Chondrocyte (in vitro differentiated cells): ENCODE measurements at regions not wholly inside any gene's neighbourhood (a gene's known extent, or its start where the extent isn't known, plus 50 kb on each side); places are given as distances from the start of the nearest gene placed in this dataset.

ENCODE experiments used
- DNase-seq: peaks from one replicate; pipeline ENCODE4 v3.0.0; 2021; ENCODE audit warnings: mixed read lengths, low spot score
- H3K27ac Mint-ChIP-seq: one replicate; pipeline ENCODE4 v1.8.0; 2021; ENCODE audit warnings: mild to moderate bottlenecking, moderate library complexity, mixed read lengths; ENCODE audit not compliant: unreplicated experiment
- H3K27me3 Mint-ChIP-seq: 2 replicates; pipeline ENCODE4 v1.8.0; 2021; ENCODE audit warnings: low read depth, mixed read lengths
- H3K36me3 Mint-ChIP-seq: 2 replicates; pipeline ENCODE4 v1.8.0; 2021; ENCODE audit warnings: low read depth, mixed read lengths
- H3K4me1 Mint-ChIP-seq: 2 replicates; pipeline ENCODE4 v1.8.0; 2021; ENCODE audit warnings: low read depth, mild to moderate bottlenecking, mixed read lengths
- H3K4me3 Mint-ChIP-seq: one replicate; pipeline ENCODE4 v1.8.0; 2021; ENCODE audit warnings: mild to moderate bottlenecking, moderate library complexity, mixed read lengths; ENCODE audit not compliant: unreplicated experiment
- H3K9me3 Mint-ChIP-seq: 2 replicates; pipeline ENCODE4 v1.8.0; 2021; ENCODE audit warnings: low read depth, mixed read lengths
- CTCF ChIP-seq: fragments of 200-600 bp; sonication (generic); IDR thresholded peaks from 2 replicates; pipeline ENCODE4 v1.5.0; 2021; ENCODE audit warnings: antibody characterized with exemption, mild to moderate bottlenecking, moderate library complexity

- no peak for DNase-seq
- H3K4me1 Mint-ChIP-seq, result no peaks in the 10 kb centered on the region
- no peaks in the 10 kb centered on the region for H3K9me3 Mint-ChIP-seq
- TF ChIP-seq CTCF, result no peak
- H3K4me3 Mint-ChIP-seq, result no peak overlapping the region
- no peaks in the 10 kb centered on the region for H3K36me3 Mint-ChIP-seq
- H3K27me3 Mint-ChIP-seq, result peaks cover 20% of the 10 kb centered on the region
- H3K27ac Mint-ChIP-seq, result no peak overlapping the region
Observed at GRCh38 chr11:80188076-80188627, 747.3 kb upstream of the TENM4 start.

GRCh38 chr11:80186692-80187091 lies 745.9 kb upstream of the TENM4 start:
- H3K4me1 Mint-ChIP-seq, result no peaks in the 10 kb centered on the region
- peaks cover 15% of the 10 kb centered on the region for H3K27me3 Mint-ChIP-seq
- H3K27ac Mint-ChIP-seq, result no peak overlapping the region
- no peak for DNase-seq
- TF ChIP-seq CTCF, result no peak
- H3K4me3 Mint-ChIP-seq, result no peak overlapping the region
- H3K36me3 Mint-ChIP-seq, result no peaks in the 10 kb centered on the region
- H3K9me3 Mint-ChIP-seq, result no peaks in the 10 kb centered on the region

GRCh38 chr11:80182901-80183300 lies 742.1 kb upstream of the TENM4 start:
- H3K9me3 Mint-ChIP-seq, result peaks cover 2% of the 10 kb centered on the region
- peaks cover 9% of the 10 kb centered on the region for H3K27me3 Mint-ChIP-seq
- no peak for TF ChIP-seq CTCF
- H3K36me3 Mint-ChIP-seq, result no peaks in the 10 kb centered on the region
- H3K27ac Mint-ChIP-seq, result no peak overlapping the region
- DNase-seq, result no peak
- H3K4me1 Mint-ChIP-seq, result no peaks in the 10 kb centered on the region
- no peak overlapping the region for H3K4me3 Mint-ChIP-seq

GRCh38 chr11:80173371-80174136 lies 732.7 kb upstream of the TENM4 start:
- H3K4me3 Mint-ChIP-seq, result no peak overlapping the region
- no peaks in the 10 kb centered on the region for H3K4me1 Mint-ChIP-seq
- H3K9me3 Mint-ChIP-seq, result peaks cover 10% of the 10 kb centered on the region
- no peak overlapping the region for H3K27ac Mint-ChIP-seq
- no peak for DNase-seq
- TF ChIP-seq CTCF, result no peak
- H3K36me3 Mint-ChIP-seq, result no peaks in the 10 kb centered on the region
- H3K27me3 Mint-ChIP-seq, result peaks cover 15% of the 10 kb centered on the region

GRCh38 chr11:80168796-80169195 lies 728.0 kb upstream of the TENM4 start:
- H3K27ac Mint-ChIP-seq, result no peak overlapping the region
- no peaks in the 10 kb centered on the region for H3K4me1 Mint-ChIP-seq
- peaks cover 10% of the 10 kb centered on the region for H3K27me3 Mint-ChIP-seq

More at GRCh38 chr11:80168796-80169195, 728.0 kb upstream of the TENM4 start:
- DNase-seq, result no peak
- H3K9me3 Mint-ChIP-seq, result peaks cover 10% of the 10 kb centered on the region
- H3K4me3 Mint-ChIP-seq, result no peak overlapping the region
- TF ChIP-seq CTCF, result no peak
- H3K36me3 Mint-ChIP-seq, result no peaks in the 10 kb centered on the region
